NB4 (cell line): ENCODE measurements at regions not wholly inside any gene's neighbourhood (a gene's known extent, or its start where the extent isn't known, plus 50 kb on each side); places are given as distances from the start of the nearest gene placed in this dataset.

Source experiments
- CTCF ChIP-seq: IDR thresholded peaks from one replicate; pipeline ENCODE4 v1.5.1; 2012; ENCODE audit warnings: low read depth, low read length
- MAX ChIP-seq: IDR thresholded peaks from 2 replicates; pipeline ENCODE4 v1.6.1; 2011; ENCODE audit warnings: low read depth, low read length
- POLR2A ChIP-seq: IDR thresholded peaks from 2 replicates; pipeline ENCODE4 v1.6.1; 2011; ENCODE audit warnings: mild to moderate bottlenecking; ENCODE audit not compliant: insufficient read length; ENCODE audit errors: extremely low read depth

- TF ChIP-seq CTCF (no peak), POLR2A (no peak), MAX (no peak)
These were observed 192.3 kb upstream of the ZMIZ1 start for GRCh38 chr10:78876449-78876848.
